ENCODE measurements at regions not wholly inside any gene's neighbourhood (a gene's known extent, or its start where the extent isn't known, plus 50 kb on each side); places are given as distances from the start of the nearest gene placed in this dataset.

GRCh38 chr11:112599856-112600533 lies 339.3 kb upstream of the PLET1 start:
- TF ChIP-seq, protein P1, sequence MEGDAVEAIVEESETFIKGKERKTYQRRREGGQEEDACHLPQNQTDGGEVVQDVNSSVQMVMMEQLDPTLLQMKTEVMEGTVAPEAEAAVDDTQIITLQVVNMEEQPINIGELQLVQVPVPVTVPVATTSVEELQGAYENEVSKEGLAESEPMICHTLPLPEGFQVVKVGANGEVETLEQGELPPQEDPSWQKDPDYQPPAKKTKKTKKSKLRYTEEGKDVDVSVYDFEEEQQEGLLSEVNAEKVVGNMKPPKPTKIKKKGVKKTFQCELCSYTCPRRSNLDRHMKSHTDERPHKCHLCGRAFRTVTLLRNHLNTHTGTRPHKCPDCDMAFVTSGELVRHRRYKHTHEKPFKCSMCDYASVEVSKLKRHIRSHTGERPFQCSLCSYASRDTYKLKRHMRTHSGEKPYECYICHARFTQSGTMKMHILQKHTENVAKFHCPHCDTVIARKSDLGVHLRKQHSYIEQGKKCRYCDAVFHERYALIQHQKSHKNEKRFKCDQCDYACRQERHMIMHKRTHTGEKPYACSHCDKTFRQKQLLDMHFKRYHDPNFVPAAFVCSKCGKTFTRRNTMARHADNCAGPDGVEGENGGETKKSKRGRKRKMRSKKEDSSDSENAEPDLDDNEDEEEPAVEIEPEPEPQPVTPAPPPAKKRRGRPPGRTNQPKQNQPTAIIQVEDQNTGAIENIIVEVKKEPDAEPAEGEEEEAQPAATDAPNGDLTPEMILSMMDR (IDR thresholded peaks at IDR 0.05; ENCODE audit: low read depth, low read length) = no peak
- H3K36me3 ChIP-seq = no peaks in the 10 kb centered on the region
- H3K27me3 ChIP-seq (ENCODE audit: insufficient read depth, low read depth, severe bottlenecking) = no peaks in the 10 kb centered on the region
- no peak overlapping the region for H3K27ac ChIP-seq
- H3K9me3 ChIP-seq (ENCODE audit: severe bottlenecking) = no peaks in the 10 kb centered on the region
- DNase-seq = no peak
- no peak overlapping the region for H3K4me3 ChIP-seq (ENCODE audit: low read depth, low read length)

DNA sequence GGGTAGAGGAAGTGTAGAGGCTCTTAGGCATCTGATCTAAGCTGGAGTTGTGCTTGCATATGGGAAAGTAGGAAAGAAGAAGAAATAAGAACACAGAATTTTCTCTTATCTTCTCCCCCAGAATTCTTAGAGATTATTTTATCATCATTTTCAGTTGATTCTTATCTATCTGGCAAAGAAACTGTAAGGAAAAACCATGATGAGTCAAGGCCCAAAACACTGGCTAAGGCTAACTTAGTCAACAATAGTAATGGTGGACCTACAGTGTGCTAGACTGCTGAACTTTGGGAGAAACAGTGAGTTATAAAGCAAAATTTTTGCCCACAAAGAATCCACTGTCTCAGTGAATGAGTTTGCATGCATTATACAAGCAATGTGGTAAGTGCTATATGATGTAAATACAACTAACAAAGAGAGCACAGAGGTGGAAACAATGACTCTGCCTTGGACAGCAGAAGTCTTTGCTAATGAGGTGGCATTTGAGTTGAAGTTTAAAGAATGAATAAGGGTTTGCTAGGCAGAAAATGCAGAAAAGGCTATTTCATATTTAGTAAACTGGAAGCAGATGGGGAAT lies 344.5 kb upstream of the PLET1 start:
- Histone ChIP-seq H3K27me3 (ENCODE audit: insufficient read depth, low read depth, severe bottlenecking) (no peaks in the 10 kb centered on the region), H3K27ac (no peak overlapping the region), H3K9me3 (ENCODE audit: severe bottlenecking) (no peaks in the 10 kb centered on the region), H3K36me3 (no peaks in the 10 kb centered on the region), H3K4me3 (ENCODE audit: low read depth, low read length) (no peak overlapping the region)
- no peak for DNase-seq
- TF ChIP-seq, protein P1 (IDR thresholded peaks at IDR 0.05; ENCODE audit: low read depth, low read length) = no peak

- Histone ChIP-seq H3K4me3 (ENCODE audit: low read depth, low read length) (no peak overlapping the region), H3K36me3 (no peaks in the 10 kb centered on the region), H3K27me3 (ENCODE audit: insufficient read depth, low read depth, severe bottlenecking) (no peaks in the 10 kb centered on the region), H3K9me3 (ENCODE audit: severe bottlenecking) (no peaks in the 10 kb centered on the region), H3K27ac (no peak overlapping the region)
- TF ChIP-seq, protein P1 (IDR thresholded peaks at IDR 0.05; ENCODE audit: low read depth, low read length) = no peak
- DNase-seq = no peak
Observed at GRCh38 chr11:112606656-112607055, 346.0 kb upstream of the PLET1 start.

- Histone ChIP-seq H3K36me3 (no peaks in the 10 kb centered on the region), H3K9me3 (ENCODE audit: severe bottlenecking) (no peaks in the 10 kb centered on the region), H3K27ac (no peak overlapping the region), H3K27me3 (ENCODE audit: insufficient read depth, low read depth, severe bottlenecking) (no peaks in the 10 kb centered on the region), H3K4me3 (ENCODE audit: low read depth, low read length) (no peak overlapping the region)
- TF ChIP-seq, protein P1 (IDR thresholded peaks at IDR 0.05; ENCODE audit: low read depth, low read length) = no peak
- no peak for DNase-seq
Observed at GRCh38 chr11:112608509-112608908, 347.8 kb upstream of the PLET1 start.

DNA sequence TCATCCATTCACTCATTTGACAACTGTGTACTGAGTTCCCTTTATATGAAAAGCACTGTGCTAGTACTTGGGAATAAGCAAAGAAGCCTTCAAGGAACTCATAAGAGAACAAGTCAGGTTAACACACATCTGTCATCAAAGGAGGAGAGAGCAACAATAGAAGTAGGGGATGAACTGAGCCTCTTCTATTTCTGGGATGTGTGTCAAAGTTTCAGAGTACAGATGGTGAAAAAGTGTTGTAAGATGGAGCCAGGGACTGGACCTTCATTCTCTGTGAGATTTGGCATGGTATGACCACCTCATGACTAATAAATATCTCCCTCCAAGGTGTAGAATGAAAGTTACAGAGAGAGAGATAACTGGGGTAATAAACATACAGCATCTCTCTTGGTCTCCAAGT lies 349.8 kb upstream of the PLET1 start:
- TF ChIP-seq, protein P1 (IDR thresholded peaks at IDR 0.05; ENCODE audit: low read depth, low read length) = no peak
- no peak overlapping the region for H3K27ac ChIP-seq
- H3K9me3 ChIP-seq (ENCODE audit: severe bottlenecking) = no peaks in the 10 kb centered on the region
- DNase-seq = no peak
- no peaks in the 10 kb centered on the region for H3K27me3 ChIP-seq (ENCODE audit: insufficient read depth, low read depth, severe bottlenecking)
- H3K36me3 ChIP-seq = no peaks in the 10 kb centered on the region
- no peak overlapping the region for H3K4me3 ChIP-seq (ENCODE audit: low read depth, low read length)
